ENCODE measurements at regions not wholly inside any gene's neighbourhood (a gene's known extent, or its start where the extent isn't known, plus 50 kb on each side); places are given as distances from the start of the nearest gene placed in this dataset.
"Not testable (repeated sequence)": the region's sequence is repeated elsewhere in the genome, so short reads cannot be mapped to it uniquely, and the experiment has no call there.

- ATAC-seq; DNase-seq (ENCODE audit: low spot score): not testable (repeated sequence)
Measured at GRCh38 chr17:21550031-21550430, 142.3 kb upstream of the KCNJ18 start.

GRCh38 chr17:21551081-21551881, 141.0 kb upstream of the KCNJ18 start:
- ATAC-seq (peak; percentile 96), DNase-seq (ENCODE audit: low spot score) (peak; percentile 84)

- not testable (repeated sequence) for DNase-seq (ENCODE audit: low spot score); ATAC-seq
Measured at GRCh38 chr17:21558921-21559320, 133.4 kb upstream of the KCNJ18 start.

GRCh38 chr17:21564262-21564661, 128.1 kb upstream of the KCNJ18 start:
- peak; percentile 59 for ATAC-seq
- DNase-seq (ENCODE audit: low spot score) = peak; percentile 59

GRCh38 chr17:21564757-21565156, 127.6 kb upstream of the KCNJ18 start:
- not testable (repeated sequence) for ATAC-seq

GRCh38 chr17:21570427-21570826, 121.9 kb upstream of the KCNJ18 start:
- ATAC-seq; DNase-seq (ENCODE audit: low spot score): not testable (repeated sequence)

More at GRCh38 chr17:21564757-21565156, 127.6 kb upstream of the KCNJ18 start:
- DNase-seq (ENCODE audit: low spot score) = not testable (repeated sequence)

GRCh38 chr17:21572148-21572547, 120.2 kb upstream of the KCNJ18 start:
- ATAC-seq = peak; percentile 51
- DNase-seq (ENCODE audit: low spot score) = not testable (repeated sequence)

- not testable (repeated sequence) for DNase-seq (ENCODE audit: low spot score); ATAC-seq
Measured at GRCh38 chr17:21573271-21573960, 118.9 kb upstream of the KCNJ18 start.

GRCh38 chr17:21573961-21574610, 118.2 kb upstream of the KCNJ18 start:
- DNase-seq (ENCODE audit: low spot score) (peak; percentile 67), ATAC-seq (peak; percentile 34)

GRCh38 chr17:21574611-21575255, 117.6 kb upstream of the KCNJ18 start:
- ATAC-seq = peak; percentile 91
- peak; percentile 76 for DNase-seq (ENCODE audit: low spot score)

GRCh38 chr17:21578783-21579182, 113.5 kb upstream of the KCNJ18 start:
- DNase-seq (ENCODE audit: low spot score); ATAC-seq: not testable (repeated sequence)

GRCh38 chr17:21592774-21593173, 99.5 kb upstream of the KCNJ18 start:
- ATAC-seq = no peak
- no peak for DNase-seq (ENCODE audit: low spot score)

GRCh38 chr17:21593452-21594105, 98.7 kb upstream of the KCNJ18 start:
- not testable (repeated sequence) for ATAC-seq; DNase-seq (ENCODE audit: low spot score)

- DNase-seq (ENCODE audit: low spot score) (no peak), ATAC-seq (peak; percentile 89)
Measured at GRCh38 chr17:21595086-21595485, 97.2 kb upstream of the KCNJ18 start.

GRCh38 chr17:21602176-21602575, 90.1 kb upstream of the KCNJ18 start:
- no peak for DNase-seq (ENCODE audit: low spot score)
- no peak for ATAC-seq

- DNase-seq (ENCODE audit: low spot score); ATAC-seq: not testable (repeated sequence)
Measured at GRCh38 chr17:21603292-21603691, 89.0 kb upstream of the KCNJ18 start.

GRCh38 chr17:21611443-21611842, 80.9 kb upstream of the KCNJ18 start:
- ATAC-seq; DNase-seq (ENCODE audit: low spot score): not testable (repeated sequence)

GRCh38 chr17:21612123-21613070, 79.9 kb upstream of the KCNJ18 start:
- not testable (repeated sequence) for DNase-seq (ENCODE audit: low spot score); ATAC-seq

GRCh38 chr17:21613071-21613429, 79.3 kb upstream of the KCNJ18 start:
- DNase-seq (ENCODE audit: low spot score) = no peak
- ATAC-seq = no peak
